Dedifferentiated amniotic fluid mesenchymal stem cell (primary cell): ENCODE measurements at regions not wholly inside any gene's neighbourhood (a gene's known extent, or its start where the extent isn't known, plus 50 kb on each side); places are given as distances from the start of the nearest gene placed in this dataset.

Experiments used
- DNase-seq: peaks from one replicate; pipeline ENCODE4 v3.0.0-alpha.2; 2016; ENCODE audit errors: extremely low spot score

DNA sequence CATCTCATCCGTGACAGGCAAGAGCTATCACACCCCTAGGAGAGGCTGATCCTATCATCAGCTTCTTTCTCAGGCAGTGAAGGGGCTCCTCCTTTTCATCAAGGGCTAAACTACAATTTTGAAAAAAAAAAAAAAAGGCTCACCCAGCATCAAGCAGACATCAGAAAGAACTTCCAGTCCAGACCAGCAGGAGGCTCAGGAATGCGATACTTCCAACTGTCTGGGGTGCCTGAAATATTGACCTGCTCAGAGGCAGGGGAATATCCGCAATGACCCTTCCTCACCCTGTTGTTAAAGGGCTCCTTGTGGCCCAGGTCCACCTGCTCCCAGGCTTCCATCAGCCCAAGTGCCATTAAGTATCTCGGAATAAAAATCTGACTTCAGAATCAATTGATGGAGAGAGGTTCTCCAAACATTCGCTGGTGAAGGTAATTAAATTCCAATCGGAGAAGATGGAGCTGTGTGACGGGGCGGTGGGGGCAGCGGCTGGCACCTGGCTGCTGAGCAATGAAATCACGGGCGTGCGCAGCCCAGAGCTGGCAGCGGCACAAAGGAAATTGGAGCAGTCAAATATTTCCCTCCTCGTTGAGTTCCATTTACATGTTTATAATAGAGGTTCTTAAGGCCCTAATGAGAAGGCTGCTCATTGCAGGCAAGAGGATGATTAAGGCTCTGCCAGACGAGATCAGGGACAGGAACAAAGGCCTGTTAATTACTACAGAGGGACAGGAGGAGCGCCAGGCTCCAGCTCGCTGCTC is 69.0 kb upstream of the THY1 start:
- no peak for DNase-seq

DNA sequence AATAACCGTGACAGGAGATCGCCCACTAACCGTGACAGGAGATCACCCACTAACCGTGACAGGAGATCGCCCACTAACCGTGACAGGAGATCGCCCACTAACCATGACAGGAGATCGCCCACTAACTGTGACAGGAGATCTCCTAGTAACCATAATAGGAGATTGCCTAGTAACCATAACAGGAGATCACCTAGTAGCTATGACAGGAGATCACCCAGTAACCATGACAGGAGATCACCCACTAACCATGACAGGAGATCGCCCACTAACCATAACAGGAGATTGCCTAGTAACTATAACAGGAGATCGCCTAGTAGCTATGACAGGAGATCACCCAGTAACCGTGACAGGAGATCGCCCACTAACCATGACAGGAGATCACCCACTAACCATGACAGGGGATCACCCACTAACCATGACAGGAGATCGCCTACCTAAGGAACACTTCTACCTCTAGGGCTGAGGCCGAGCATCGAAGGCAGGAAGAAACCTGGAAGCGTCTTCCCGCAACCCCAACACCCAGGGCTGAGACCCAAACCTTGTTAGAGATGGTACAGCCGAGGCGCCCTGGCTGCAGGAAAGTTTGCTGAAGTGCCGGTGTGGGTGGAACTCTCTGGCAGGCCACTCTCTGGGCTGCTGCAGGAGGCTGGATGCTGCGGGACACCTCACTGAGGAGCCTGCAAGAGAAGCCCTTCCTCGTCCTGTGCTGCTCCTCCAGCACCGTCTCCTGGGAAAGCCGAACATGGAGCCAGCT is 67.5 kb upstream of the THY1 start:
- no peak for DNase-seq

DNA sequence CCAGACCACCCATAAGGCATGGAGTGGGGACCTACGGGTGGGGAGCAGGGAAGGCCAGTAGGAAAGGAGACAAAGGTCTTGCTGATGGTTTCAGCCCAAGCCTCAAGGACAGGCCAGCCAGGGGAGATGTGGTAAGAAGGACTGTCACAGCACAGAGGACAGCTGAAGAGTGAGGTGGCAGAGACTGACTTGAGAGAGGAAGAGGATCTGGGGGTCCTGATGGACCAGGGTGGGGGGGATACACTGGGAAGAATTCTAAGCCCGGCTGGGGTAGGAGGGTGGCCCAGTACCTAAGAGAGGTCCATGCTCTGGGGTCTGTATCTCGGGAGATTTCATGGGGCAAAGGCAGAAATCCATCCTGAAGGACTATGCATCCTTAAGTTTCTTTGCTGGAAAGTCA is 66.1 kb upstream of the THY1 start:
- no peak for DNase-seq

DNA sequence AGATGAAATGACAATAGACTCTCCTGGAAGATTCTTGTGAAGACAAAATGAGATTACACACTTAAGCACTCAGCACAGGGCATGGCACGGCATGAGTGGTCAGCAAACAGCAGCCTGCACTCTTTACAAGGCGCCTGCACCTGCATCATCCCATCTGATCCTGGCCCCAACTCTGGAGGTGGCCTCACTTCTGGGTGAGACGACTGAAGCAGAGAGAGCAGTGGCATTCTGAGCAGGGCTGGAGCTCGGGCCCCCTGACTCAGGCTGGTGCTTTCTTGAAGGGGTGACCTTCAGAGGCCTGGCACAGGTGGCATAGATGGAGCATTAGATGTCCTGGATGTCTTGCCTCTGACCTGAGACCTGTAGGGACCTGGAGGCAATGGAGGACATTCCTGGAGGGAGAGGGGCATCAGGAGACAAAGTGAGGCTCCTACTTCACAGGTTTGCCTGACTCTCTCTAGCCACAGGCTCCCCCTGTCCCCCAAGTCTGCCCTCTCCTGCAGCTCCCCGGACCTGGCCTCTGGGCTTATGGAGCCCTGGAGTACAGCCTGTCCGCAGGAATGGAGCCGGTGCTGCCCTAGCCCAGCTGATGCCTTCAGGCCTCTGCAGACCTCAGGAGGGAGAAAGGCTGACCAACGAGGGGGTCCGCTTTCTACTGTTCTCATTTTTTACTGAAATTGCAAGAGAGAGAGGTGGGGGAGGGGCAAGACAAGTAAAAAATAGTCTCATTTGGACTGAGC is 65.5 kb upstream of the THY1 start:
- no peak for DNase-seq

DNA sequence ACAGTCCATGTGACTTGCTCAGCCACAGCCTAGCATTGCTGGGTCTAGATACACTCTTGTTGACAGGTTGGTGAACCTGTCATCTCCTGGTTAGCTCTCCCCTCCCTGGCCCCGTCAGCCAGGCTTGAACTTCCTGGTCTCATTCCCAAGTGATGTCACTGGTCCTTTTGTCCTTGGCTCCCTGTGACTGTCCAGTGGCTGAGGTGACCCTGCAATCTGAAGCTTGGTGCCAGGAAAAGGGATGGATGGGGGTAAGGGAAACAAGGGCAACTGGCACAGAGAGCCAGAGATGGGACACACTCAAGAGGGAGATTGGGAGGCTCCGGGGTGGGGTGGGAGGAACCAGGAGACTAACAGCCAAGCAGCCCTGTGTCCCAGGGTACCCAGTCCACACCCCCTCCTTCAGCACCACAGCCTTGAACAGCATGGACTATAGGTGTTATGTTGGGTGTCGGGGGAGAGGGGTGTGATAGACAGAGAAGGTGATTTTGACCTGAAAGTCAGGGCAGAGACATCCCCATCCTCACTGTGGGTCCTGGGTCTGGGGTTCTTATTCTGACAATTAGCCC is 63.8 kb upstream of the THY1 start:
- DNase-seq, result no peak

DNA sequence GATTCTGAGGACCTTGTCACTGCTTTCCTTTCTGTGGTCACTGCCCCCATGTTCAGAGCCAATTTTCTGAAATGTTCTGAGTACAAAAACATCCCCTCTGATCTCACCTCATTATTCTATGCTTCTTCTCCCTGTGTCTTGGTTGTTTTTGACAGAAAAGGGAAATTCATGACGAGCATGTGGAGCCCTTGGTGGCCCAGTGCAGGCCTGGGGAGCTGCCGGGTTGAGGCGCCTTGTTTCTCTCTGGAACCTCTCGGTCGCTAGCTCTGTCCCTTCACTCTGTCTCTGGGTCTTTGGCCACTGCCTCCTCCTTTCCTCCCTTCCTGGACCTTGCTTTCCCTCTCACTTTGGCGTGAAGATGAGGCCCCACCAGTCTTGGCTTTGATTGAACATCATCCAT is 63.0 kb upstream of the THY1 start:
- no peak for DNase-seq

DNA sequence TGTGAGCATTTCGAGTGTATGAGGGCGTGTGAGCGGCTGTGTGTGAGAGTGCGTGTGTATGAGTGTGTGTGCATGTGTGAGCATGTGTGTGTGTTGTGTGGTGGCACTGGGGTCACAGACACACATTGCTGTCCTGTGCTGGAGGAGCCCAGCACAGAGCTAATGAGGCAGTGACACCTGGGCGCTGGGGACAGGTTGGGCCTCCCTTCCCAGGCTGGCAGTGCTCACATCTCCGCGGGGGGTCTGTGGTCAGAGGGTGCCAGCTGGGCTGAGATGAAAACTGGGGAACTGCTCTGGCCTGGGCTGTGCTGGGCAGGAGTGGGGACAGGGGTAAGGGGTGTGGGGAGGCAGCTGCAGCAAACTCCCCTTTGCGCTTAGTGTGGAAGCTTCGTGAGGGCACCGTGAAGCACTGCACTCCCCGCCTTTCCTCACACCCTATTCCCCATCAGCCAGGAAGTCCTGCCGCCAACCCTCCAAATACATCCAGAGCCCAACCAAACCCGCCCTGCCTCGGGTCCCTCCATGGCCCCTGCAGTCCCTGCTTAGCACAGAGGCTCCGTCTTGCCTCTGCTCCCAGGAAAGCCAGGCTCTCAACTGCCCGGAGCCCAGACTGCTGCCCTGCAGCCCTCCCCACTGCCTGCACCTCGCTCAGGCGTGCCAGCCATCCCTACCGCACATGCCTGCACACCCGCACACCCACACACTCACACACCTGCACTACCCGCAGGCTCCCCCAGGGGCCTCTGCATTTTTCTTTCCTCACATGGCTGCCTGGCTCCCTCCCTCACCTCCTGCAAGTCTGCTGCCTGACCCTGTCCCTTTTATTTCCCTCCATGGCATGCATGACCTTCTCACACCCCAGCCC is 62.0 kb upstream of the THY1 start:
- DNase-seq, result no peak

DNA sequence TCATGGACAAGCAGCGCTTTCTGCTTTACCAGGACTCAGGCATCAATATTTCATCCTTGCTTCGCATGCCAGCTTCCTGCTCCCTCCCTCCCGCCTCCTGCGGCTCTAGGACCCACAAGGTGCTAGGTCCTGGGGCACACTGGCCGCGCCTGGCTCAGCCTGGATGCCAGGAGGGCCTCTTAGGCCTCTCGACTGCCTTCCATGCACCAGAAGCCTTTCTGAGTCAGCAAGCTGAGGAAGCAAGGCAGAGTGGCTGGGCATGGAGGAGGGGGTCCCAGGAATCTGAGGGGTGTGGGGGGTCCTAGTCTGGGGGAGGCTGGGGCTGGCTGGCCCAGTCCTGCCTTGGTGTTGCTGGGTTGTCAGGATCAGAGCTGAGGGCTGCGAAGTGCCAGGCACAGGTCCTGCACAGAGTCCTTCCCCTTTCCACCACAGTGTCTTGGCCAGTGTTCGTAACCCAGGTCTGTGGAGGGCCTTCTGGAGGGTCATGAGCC is 61.0 kb upstream of the THY1 start:
- DNase-seq, result no peak

DNA sequence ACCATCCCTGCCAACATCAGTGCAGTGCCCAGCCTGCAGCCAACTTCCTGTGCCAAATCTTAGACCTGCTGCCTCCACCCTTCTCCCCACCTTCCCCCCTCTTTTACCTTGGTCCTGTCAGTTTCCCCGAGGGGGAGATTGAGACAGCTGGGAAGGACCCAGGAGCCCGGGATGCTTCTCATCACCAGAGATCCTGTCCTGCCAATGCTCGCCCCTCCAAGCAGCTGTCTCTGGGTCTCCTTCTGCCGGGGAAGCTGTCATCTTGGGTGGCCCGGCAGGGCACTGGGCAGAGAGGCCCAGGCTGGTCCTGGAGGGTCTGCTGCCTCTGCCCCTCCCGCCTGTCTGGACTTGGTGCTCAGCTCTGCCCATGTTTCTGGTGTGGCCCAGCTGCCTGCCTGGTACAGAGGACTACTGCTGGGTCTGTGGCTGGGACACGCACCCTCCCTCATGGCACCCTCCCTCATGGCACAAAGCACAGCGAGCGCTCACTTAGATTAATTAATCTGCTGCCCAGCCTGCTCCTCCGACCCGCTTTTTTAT is 60.4 kb upstream of the THY1 start:
- no peak for DNase-seq

DNA sequence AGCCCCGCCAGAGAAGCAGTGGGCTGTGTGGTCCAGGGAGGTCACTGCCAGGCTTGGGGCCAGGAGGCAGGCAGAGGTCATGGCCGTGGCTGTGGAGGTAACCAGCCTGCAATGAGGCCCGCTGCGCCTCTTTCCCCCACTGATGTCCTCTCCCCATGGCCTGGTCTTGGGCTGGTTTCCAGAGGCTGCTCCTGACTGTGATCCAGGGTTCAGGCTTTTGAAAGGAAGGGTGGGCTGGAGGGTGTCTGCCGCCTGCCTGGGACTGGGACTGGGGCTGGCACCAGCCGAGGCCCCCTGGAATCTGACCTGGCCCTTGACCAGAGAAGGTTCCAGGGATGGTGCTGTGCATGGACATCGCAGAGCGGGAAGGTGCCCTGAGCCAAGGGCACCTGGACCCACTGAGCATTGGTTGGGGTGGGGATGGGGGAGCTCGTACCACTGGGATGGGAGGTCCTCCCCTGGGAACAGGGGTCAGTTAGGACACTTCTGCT is 59.6 kb upstream of the THY1 start:
- no peak for DNase-seq

DNA sequence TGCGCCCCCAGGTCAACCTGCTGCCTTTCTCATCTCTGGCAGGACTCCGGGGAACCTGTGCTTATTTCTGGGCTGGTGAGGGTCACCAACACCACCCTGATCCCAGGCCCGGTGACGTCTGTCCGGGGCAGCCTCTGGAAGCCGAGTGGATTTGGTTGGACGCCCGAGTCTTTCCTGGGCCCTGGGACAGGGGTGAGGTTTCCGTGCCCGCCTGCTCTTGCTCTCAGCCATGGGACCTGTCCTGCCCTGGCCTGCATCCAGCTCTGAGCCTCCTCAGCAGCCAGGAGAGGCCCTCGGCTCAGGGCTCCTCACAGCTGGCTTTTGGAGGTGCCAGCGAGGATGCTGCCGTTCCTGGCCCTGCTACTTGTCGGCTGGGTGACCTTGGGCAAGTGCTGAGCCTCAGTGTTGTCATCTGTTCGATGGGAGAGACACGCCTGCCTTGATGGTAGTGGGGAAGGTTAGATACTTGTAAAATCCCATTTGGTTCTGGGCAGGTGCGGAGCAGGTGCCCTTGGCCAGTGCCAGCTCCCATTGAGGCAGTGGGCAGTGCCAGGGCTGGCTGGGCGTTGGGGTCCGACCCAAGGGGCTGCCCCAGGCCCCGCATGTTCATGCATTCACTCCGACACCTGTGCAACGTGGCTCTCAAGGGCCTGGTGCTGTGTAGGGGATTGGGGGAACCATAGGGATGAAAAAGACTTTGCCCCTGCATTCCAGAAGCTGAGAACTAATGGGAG is 58.9 kb upstream of the THY1 start:
- no peak for DNase-seq

DNA sequence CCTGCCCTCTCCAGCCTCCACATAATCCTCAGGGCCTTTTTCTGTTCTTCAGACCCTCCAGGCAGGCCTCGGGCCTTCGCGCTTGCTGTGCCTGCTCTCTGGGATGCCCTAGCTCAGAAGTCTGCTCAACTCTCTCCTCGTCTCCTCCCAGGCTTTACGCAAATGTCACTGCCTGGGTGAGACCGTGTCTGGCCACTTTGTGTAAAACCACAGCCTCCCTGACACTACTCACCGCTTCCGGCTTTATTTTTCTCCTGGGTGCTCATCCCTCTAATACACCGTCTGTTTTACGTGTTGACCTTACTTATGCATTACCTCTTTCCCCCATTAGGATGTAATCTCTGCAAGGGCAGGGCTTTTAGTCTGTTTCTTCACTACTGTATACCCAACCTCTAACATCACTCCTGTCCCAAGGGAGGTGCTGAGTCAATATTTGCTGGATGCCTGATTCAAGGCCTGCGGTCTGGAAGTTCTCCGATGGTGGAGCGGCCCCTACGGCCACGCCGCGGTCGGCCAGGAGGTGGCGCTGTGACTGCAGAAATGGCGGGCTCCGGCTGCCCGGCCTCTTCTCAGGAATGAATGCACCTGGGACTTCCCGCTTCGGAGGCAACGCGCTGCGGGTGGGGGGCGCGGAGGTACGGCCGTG is 58.2 kb upstream of the THY1 start:
- DNase-seq, result peak; percentile 93

DNA sequence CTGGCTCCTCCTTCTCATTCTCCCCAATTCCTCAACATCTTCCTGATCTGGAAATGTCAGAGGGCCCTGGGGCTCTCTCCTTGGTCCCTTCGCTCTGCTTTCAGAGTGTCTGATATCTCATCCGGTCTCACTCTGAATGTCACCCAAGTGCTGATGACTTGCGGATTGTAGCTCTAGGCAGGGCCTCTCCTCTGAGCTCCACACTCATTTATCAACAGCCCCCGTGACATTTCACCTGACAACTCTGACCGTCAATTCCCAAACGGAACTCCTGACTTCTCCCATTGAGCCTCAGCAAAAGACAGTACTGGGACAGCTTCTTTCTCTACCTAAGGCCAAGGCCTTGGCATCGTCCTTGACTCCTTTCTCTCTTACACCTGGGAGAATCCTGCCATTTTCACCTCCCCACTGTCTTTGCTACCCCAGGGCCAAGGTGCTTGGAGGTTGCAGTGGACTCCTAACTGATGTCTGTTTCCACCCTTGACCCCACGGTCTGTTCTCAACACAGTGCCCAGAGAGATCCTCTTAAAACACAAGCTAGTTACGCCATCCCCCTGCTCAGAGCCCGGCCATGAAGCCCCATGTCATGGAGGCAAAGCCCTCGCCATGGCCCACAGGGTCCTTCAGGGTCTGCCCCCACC is 57.5 kb upstream of the THY1 start:
- DNase-seq, result no peak

DNA sequence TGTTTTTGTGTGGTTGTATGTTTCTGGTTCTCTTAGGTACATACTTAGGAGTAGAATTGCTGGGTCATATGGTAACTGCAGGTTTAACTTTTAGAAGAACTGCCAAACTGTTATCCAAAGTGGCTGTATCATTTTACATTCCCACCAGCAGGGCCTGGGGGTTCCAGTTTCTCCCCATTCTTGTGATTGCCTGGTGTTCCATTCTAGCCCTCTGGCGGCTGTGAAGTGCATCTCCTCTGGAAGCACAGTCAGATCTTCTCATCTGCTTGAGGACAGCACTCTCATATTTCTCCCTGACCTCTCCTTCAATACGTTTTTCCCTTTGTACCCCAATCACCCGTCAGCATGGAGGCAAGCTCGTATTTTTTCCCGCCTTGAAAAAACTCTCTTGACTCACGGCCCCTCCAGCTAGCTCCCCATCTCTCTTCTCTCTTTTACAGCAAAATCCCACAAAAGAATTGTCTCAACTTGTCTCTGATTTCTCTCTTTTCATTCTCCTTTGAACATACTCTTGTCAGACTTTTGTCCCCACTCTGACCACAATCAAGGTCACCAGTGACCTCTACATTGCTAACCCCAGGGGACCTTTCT is 56.8 kb upstream of the THY1 start:
- DNase-seq, result no peak

DNA sequence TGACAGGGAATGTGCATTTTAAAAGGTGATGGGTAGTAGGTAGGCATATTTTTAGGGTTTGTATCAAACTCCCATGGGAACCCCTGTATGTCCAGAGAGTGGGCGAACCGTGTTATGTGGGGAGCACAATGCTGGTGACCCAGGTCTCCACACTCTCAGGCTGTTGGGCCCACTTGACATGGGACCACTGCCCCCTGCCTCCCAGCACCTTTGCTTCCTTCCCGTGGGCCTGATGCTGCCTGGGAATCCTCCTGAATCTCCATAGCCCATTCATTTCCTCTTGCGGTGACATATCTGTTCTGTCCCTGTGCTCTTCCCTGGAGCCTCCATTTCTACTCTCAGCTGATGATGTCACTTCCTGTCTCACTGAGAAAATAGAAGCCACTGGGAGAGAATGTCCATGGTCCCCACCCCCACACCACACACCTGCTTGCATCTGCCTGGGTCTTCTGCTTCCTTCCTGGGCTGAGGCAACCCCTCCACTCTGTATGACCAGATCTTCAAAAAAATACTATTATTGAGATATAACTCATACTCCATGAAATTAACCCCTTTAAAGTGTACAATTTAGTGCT is 55.8 kb upstream of the THY1 start:
- DNase-seq, result no peak

DNA sequence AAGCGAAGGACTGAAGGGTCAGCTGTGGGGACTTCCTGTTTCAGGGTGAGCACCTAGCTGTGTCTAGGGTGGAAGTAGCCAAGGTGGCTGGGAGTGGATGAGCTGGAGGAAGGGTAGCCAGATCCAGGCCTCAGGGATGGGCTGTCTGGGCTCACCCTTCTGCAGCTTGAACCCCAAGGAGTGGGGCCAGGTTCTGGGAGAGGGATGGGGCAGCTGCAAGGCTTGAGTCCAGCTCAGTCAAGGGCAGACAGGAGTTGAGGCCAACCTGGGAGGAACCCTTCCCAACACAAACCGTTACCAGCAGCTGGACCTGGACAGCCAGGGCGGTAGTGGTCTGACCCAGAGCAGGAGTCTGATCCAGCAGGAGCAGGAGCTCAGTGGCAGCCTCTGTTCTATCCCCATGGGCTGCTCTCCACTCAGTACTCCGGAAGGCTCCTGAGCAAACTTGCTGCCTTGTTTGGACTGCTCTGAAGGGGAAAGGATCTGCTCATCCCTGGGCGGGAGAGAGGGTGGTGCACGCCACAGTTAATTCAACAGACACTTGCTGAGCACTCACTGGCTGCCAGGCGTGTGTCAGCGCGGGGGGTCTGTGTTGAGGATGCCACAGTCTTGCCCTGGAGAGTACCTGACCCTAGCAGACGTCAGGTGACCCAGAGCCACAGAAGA is 53.8 kb upstream of the THY1 start:
- no peak for DNase-seq

DNA sequence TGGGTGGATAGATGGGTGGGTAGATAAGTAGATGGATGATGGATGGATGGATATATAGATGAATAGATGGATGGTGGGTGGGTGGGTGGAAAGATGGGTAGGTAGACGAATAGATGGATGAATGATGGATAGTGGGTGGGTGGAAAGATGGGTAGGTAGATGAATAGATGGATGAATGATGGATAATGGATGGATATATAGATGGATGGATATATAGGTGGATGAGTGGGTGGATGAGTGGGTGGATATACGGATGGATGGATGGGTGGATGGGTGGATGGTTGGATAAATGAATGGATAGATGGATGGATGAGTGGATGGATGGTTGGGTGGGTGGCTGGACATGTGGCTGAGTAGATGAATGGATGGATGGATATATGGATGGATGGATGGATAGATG is 53.1 kb upstream of the THY1 start:
- DNase-seq, result no peak
